ENCODE measurements at regions not wholly inside any gene's neighbourhood (a gene's known extent, or its start where the extent isn't known, plus 50 kb on each side); places are given as distances from the start of the nearest gene placed in this dataset.

DNA sequence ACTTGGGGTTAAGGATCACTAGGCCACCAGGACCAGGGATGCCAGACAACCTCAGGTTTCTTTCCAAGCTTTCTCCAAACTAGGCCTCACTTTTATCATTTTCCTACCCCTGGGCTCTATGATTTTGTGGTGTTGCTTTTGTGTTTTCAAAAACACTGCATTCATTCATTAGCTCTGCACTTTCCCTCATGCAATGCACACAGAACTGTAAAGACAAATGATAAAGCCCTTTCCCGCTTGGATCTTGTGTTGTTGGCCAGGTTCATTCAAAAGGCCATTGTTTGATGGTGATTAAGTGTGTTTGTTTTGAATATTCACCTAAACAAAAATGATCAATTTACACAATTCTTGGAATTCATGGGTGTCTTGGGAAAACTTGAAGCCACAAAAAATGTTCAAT is 210.7 kb upstream of the TNP1 start:
- TF ChIP-seq, protein P1, sequence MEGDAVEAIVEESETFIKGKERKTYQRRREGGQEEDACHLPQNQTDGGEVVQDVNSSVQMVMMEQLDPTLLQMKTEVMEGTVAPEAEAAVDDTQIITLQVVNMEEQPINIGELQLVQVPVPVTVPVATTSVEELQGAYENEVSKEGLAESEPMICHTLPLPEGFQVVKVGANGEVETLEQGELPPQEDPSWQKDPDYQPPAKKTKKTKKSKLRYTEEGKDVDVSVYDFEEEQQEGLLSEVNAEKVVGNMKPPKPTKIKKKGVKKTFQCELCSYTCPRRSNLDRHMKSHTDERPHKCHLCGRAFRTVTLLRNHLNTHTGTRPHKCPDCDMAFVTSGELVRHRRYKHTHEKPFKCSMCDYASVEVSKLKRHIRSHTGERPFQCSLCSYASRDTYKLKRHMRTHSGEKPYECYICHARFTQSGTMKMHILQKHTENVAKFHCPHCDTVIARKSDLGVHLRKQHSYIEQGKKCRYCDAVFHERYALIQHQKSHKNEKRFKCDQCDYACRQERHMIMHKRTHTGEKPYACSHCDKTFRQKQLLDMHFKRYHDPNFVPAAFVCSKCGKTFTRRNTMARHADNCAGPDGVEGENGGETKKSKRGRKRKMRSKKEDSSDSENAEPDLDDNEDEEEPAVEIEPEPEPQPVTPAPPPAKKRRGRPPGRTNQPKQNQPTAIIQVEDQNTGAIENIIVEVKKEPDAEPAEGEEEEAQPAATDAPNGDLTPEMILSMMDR (IDR thresholded peaks at IDR 0.05; ENCODE audit: borderline replicate concordance, extremely low read depth, low read length, poor library complexity, severe bottlenecking) = no peak
- TF ChIP-seq EZH2 (IDR thresholded peaks at IDR 0.05; ENCODE audit: borderline replicate concordance, low read depth, low read length, severe bottlenecking) = no peak
